ENCODE measurements at regions not wholly inside any gene's neighbourhood (a gene's known extent, or its start where the extent isn't known, plus 50 kb on each side); places are given as distances from the start of the nearest gene placed in this dataset.

GRCh38 chr13:42497798-42498197 lies 76.2 kb upstream of the TNFSF11 start:
- TF ChIP-seq, protein P1, sequence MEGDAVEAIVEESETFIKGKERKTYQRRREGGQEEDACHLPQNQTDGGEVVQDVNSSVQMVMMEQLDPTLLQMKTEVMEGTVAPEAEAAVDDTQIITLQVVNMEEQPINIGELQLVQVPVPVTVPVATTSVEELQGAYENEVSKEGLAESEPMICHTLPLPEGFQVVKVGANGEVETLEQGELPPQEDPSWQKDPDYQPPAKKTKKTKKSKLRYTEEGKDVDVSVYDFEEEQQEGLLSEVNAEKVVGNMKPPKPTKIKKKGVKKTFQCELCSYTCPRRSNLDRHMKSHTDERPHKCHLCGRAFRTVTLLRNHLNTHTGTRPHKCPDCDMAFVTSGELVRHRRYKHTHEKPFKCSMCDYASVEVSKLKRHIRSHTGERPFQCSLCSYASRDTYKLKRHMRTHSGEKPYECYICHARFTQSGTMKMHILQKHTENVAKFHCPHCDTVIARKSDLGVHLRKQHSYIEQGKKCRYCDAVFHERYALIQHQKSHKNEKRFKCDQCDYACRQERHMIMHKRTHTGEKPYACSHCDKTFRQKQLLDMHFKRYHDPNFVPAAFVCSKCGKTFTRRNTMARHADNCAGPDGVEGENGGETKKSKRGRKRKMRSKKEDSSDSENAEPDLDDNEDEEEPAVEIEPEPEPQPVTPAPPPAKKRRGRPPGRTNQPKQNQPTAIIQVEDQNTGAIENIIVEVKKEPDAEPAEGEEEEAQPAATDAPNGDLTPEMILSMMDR (IDR thresholded peaks at IDR 0.05): no peak
- no peak for TF ChIP-seq EP300 (IDR thresholded peaks at IDR 0.05)

All from sigmoid colon (tissue), 4 donors.